ENCODE measurements at regions not wholly inside any gene's neighbourhood (a gene's known extent, or its start where the extent isn't known, plus 50 kb on each side); places are given as distances from the start of the nearest gene placed in this dataset.

- no peak overlapping the region for H3K4me3 ChIP-seq (ENCODE audit: low read depth, low read length)
- no peak for DNase-seq (ENCODE audit: low read depth)
- TF ChIP-seq, protein P1, sequence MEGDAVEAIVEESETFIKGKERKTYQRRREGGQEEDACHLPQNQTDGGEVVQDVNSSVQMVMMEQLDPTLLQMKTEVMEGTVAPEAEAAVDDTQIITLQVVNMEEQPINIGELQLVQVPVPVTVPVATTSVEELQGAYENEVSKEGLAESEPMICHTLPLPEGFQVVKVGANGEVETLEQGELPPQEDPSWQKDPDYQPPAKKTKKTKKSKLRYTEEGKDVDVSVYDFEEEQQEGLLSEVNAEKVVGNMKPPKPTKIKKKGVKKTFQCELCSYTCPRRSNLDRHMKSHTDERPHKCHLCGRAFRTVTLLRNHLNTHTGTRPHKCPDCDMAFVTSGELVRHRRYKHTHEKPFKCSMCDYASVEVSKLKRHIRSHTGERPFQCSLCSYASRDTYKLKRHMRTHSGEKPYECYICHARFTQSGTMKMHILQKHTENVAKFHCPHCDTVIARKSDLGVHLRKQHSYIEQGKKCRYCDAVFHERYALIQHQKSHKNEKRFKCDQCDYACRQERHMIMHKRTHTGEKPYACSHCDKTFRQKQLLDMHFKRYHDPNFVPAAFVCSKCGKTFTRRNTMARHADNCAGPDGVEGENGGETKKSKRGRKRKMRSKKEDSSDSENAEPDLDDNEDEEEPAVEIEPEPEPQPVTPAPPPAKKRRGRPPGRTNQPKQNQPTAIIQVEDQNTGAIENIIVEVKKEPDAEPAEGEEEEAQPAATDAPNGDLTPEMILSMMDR (IDR thresholded peaks at IDR 0.05; ENCODE audit: insufficient read depth, low read length), result no peak
Measured at GRCh38 chr16:17538927-17539326, 68.2 kb upstream of the XYLT1 start.

DNA sequence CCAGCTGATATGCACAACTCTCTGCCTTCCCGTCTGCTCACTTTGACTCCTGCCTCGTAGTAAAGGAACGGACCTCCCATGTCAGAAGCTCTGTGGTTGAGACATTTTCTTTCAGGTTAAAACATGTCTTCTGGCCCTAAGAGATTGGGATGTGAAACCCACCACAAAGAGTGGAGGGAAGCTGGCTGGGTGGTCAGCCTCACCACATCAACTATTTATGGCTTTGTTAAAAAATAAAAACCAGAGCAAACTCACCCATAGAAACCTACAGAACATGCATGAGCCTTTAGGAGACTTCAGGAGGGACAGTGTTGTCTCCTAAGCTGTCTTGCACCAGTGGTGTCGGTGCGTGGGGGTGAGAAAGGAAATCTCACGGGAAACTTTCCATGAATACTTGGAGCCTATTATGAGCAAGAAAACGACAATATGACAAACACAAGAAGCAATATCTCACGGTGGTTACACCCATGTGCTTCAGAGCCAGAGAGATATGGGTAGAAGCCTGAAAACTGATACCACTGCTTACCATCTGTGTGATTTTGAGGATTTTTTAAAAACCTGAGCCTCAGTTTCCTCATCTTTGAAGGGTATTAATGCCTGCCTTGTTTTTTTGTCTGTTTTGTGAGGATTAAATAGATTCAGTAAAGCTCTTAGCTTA, 61.7 kb upstream of the XYLT1 start:
- DNase-seq (ENCODE audit: low read depth), result no peak
- TF ChIP-seq, protein P1 (IDR thresholded peaks at IDR 0.05; ENCODE audit: insufficient read depth, low read length), result no peak
- no peak overlapping the region for H3K4me3 ChIP-seq (ENCODE audit: low read depth, low read length)

DNA sequence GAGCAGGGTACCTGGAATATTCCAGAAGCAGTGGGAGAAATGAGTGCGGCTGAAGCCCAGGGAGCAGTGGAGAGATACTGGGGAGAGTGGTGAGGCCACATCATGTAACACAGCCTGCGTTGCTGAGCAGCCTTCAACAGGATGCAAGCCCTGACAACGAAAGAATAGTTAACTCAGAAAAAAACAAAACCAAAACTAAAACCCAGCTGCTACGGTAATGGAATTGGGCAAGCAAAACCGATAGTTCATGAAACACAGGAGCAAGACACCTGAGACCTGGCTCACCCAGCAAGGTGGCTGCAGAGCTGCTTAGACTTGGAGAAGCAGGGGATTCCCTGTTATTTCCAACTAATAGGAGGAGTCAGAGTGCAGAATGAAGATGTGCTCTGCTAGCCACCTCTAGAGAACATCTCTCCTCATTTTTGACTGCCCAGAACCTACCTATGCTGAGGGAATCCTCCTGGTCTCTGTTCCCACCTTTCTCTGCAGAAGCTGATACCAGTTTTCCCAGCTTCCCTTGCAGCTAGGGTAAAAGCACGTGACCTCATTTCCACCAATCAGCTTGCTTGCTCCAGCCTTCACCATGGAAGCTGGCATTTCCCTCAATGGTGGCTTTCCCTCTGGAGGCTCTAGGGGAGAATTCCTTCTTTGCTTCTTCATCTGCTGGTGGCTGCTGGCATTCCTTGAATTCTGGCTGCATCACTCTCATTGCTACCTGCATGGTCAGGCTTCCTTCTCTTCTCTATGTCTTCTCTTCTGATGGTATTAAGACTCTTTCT, 59.4 kb upstream of the XYLT1 start:
- H3K4me3 ChIP-seq (ENCODE audit: low read depth, low read length), result no peak overlapping the region
- DNase-seq (ENCODE audit: low read depth), result no peak
- TF ChIP-seq, protein P1 (IDR thresholded peaks at IDR 0.05; ENCODE audit: insufficient read depth, low read length), result no peak

- DNase-seq (ENCODE audit: low read depth), result no peak
- TF ChIP-seq, protein P1 (IDR thresholded peaks at IDR 0.05; ENCODE audit: insufficient read depth, low read length), result no peak
Measured at GRCh38 chr16:17526956-17527937, 56.5 kb upstream of the XYLT1 start.

GRCh38 chr16:17524656-17525055, 53.9 kb upstream of the XYLT1 start:
- TF ChIP-seq, protein P1 (IDR thresholded peaks at IDR 0.05; ENCODE audit: insufficient read depth, low read length), result no peak
- H3K4me3 ChIP-seq (ENCODE audit: low read depth, low read length), result no peak overlapping the region
- DNase-seq (ENCODE audit: low read depth), result no peak

More at GRCh38 chr16:17526956-17527937, 56.5 kb upstream of the XYLT1 start:
- H3K4me3 ChIP-seq (ENCODE audit: low read depth, low read length), result no peak overlapping the region

DNA sequence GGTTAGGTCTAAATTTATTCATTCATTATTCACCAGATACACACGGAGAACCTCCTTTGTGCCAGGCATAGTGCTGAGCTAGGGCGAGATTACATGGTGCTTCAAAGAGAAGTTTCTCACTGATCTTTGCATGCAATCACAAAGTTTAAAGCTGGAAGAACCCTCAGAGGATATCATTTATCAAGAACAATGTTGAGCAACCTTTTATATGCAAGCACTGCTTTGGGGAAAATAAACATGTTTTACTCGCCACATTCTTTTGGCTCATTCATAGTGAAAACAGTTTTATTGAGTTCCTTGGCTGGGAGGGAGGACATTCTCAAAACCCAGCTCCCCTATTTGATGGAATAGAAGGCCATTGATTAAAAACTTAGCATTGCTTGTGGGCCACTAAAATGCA, 49.8 kb upstream of the XYLT1 start:
- peak; percentile 71 for DNase-seq (ENCODE audit: low read depth)
- TF ChIP-seq, protein P1 (IDR thresholded peaks at IDR 0.05; ENCODE audit: insufficient read depth, low read length), result no peak
- H3K4me3 ChIP-seq (ENCODE audit: low read depth, low read length), result no peak overlapping the region
